HL-60 (cell line): ENCODE measurements at regions not wholly inside any gene's neighbourhood (a gene's known extent, or its start where the extent isn't known, plus 50 kb on each side); places are given as distances from the start of the nearest gene placed in this dataset.

Experiments used
- GABPA ChIP-seq: IDR thresholded peaks from 2 replicates; pipeline ENCODE4 v1.6.1; 2012; ENCODE audit warnings: low read depth
- POLR2AphosphoS5 ChIP-seq: IDR thresholded peaks from 2 replicates; pipeline ENCODE4 v1.6.1; 2012; ENCODE audit warnings: low read depth
- TF ChIP-seq, protein P1 (sequence below): IDR thresholded peaks from one replicate; pipeline ENCODE4 v1.5.1; 2011; ENCODE audit warnings: low read length, control low read depth, inconsistent platforms; ENCODE audit not compliant: insufficient read depth
- TF ChIP-seq, protein P2 (sequence below): IDR thresholded peaks from 2 replicates; pipeline ENCODE4 v1.6.1; 2012; ENCODE audit warnings: low read depth; ENCODE audit not compliant: insufficient replicate concordance

DNA sequence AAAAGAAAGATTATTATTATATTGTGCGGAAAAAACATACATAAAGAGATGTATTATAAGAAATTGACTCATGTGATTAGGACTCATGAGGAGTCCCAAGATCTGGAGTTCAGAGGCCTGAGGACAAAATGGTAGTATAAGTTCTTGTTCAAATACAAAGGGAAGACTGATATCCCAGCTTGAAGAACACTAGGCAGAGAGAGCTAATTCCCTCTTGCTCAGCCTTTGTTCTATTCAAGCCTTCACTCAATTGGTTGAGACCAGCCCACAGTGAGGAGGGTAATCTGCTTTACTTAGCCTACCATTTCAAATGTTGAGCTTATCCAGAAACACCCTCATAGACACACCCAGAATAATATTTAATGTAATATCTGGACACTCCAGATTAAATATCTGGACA is 1683.8 kb downstream of the REEP3 start:
- TF ChIP-seq, protein P1, sequence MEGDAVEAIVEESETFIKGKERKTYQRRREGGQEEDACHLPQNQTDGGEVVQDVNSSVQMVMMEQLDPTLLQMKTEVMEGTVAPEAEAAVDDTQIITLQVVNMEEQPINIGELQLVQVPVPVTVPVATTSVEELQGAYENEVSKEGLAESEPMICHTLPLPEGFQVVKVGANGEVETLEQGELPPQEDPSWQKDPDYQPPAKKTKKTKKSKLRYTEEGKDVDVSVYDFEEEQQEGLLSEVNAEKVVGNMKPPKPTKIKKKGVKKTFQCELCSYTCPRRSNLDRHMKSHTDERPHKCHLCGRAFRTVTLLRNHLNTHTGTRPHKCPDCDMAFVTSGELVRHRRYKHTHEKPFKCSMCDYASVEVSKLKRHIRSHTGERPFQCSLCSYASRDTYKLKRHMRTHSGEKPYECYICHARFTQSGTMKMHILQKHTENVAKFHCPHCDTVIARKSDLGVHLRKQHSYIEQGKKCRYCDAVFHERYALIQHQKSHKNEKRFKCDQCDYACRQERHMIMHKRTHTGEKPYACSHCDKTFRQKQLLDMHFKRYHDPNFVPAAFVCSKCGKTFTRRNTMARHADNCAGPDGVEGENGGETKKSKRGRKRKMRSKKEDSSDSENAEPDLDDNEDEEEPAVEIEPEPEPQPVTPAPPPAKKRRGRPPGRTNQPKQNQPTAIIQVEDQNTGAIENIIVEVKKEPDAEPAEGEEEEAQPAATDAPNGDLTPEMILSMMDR = no peak
- TF ChIP-seq GABPA (no peak), POLR2AphosphoS5 (no peak)
- TF ChIP-seq, protein P2, sequence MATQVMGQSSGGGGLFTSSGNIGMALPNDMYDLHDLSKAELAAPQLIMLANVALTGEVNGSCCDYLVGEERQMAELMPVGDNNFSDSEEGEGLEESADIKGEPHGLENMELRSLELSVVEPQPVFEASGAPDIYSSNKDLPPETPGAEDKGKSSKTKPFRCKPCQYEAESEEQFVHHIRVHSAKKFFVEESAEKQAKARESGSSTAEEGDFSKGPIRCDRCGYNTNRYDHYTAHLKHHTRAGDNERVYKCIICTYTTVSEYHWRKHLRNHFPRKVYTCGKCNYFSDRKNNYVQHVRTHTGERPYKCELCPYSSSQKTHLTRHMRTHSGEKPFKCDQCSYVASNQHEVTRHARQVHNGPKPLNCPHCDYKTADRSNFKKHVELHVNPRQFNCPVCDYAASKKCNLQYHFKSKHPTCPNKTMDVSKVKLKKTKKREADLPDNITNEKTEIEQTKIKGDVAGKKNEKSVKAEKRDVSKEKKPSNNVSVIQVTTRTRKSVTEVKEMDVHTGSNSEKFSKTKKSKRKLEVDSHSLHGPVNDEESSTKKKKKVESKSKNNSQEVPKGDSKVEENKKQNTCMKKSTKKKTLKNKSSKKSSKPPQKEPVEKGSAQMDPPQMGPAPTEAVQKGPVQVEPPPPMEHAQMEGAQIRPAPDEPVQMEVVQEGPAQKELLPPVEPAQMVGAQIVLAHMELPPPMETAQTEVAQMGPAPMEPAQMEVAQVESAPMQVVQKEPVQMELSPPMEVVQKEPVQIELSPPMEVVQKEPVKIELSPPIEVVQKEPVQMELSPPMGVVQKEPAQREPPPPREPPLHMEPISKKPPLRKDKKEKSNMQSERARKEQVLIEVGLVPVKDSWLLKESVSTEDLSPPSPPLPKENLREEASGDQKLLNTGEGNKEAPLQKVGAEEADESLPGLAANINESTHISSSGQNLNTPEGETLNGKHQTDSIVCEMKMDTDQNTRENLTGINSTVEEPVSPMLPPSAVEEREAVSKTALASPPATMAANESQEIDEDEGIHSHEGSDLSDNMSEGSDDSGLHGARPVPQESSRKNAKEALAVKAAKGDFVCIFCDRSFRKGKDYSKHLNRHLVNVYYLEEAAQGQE = no peak
